GOT3 (cell line): ENCODE measurements at regions not wholly inside any gene's neighbourhood (a gene's known extent, or its start where the extent isn't known, plus 50 kb on each side); places are given as distances from the start of the nearest gene placed in this dataset.
"Not testable (repeated sequence)": the region's sequence is repeated elsewhere in the genome, so short reads cannot be mapped to it uniquely, and the experiment has no call there.

Source experiments
- DNase-seq: peaks from one replicate; lab custom pipeline; 2025; ENCODE audit warnings: mixed read lengths; lab: John Stamatoyannopoulos, UW

GRCh38 chr11:39462506-39462905 is 1996.9 kb downstream of the LRRC4C start:
- no peak for DNase-seq

- DNase-seq: no peak
Observed at GRCh38 chr11:39461066-39461465, 1998.4 kb downstream of the LRRC4C start.

- no peak for DNase-seq
Observed at GRCh38 chr11:39459606-39460005, 1999.8 kb downstream of the LRRC4C start.

DNA sequence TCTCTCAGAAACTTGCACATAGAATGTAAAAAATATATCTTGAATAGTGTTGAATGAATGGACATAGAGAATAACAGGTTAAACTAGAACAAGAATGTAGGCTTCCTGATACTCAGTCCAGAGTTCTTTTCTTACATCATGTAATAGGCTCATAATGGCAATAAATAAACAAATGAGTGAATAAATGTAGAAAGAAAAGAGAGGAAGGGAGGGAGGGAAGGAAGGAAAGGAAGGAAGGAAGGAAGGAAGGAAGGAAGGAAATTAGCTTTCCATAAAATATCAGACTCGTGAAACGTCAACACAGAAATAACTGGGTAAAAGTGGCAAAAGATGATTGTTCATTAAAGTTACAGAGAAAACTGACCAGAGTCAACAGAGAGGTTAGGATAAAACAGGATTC is 2001.0 kb downstream of the LRRC4C start:
- DNase-seq: no peak

DNA sequence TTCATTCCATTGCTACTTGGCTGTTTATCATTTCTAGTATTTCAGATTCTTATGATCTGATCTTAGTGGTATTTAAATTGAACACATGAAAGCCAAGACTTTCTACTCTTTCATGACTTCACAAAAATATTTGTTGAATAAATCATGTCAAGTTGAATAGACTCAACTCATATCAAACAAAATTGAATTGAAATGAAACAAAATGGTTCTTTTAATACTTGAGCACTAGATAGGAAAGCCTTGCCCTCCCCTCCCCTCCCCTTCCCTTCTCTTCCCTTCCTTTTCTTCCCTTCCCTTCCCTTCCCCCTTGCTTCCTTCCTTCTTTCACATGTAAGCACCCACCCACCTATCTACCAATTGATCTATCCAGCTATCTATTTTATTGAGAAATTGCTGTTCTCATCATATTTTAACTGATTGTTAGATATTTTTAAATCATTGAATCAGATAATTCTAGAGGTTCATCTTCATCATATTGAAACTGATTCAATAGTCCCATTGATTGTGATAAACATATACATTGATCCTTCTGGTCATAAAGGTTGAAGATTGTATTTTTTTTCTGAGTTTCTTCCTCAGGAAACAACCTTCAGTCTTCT is 2015.9 kb downstream of the LRRC4C start:
- DNase-seq: no peak

DNA sequence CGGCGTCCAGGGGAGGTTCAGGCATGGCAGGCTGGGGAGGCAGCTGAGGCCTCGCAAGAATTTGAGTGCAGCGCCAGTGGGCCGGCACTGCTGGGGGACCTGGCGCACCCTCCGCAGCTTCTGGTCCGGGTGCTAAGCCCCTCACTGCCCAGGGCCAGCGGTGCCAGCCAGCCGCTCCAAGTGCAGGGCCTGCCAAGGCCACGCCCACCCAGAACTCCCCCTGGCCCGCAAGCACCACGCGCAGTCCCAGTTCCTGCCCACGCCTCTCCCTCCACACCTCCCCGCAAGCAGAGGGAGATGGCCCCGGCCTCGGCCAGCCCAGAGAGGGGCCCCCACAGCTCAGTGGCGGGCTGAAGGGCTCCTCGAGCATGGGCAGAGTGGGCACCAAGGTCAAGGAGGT is 2017.3 kb downstream of the LRRC4C start:
- DNase-seq: no peak

GRCh38 chr11:39435641-39436040 is 2023.8 kb downstream of the LRRC4C start:
- DNase-seq: no peak

DNA sequence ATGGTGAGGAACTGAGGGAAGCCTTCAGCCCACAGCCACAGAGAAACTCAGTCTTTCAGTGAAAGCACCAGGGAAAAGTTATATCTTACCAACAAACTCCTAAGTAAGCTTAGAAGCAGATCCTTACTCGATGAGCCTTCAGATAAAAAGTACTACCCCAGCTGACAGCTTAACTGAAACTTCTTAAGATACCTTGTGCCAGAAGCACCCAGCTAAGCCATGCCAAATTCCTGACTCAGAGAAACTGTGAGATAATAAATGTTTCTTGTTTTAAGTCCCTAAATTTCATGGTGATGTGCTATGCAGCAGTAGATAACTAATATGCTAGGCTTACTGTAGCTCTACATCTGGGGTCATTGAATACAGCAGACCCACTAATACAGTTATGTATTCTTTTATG is 2025.0 kb downstream of the LRRC4C start:
- no peak for DNase-seq

DNA sequence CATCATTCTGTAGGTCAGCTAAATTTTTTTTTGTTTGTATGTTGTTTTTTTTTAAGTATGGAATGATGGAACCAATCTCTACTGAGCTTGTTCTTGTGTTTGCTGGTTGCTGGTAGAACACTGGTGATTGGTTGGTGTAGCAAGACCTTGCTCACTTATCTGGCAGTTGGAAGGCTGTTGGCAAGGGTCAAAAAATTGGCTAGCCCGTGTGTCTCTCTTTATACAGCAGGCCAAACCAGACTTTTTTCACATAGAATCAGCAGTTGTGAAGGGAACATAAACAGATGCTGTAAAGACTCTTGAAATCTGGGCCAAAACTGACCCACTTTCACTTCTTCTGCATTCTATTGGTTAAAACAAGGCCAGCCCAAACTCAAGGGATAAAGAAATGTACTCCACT is 2026.5 kb downstream of the LRRC4C start:
- no peak for DNase-seq

DNA sequence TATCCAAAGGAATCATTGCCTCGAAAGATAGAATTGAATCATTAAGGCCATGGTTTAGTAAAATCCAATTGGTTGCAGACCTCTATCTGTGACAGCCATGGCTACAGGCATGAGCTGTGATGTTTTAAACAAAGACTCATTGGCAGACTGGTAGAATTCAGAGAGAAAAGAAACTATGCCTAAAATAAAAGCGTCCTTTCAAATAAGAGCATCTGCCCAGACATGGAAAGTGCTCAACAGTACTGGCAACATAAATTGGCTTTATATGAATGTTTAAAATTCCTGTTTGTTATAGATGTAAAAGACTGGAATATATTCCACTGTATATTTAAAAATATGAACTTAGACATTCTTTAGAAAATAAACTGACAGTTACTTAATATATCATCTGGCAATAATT is 2034.2 kb downstream of the LRRC4C start:
- DNase-seq: no peak

- no peak for DNase-seq
Observed at GRCh38 chr11:39412117-39412516, 2047.3 kb downstream of the LRRC4C start.

DNA sequence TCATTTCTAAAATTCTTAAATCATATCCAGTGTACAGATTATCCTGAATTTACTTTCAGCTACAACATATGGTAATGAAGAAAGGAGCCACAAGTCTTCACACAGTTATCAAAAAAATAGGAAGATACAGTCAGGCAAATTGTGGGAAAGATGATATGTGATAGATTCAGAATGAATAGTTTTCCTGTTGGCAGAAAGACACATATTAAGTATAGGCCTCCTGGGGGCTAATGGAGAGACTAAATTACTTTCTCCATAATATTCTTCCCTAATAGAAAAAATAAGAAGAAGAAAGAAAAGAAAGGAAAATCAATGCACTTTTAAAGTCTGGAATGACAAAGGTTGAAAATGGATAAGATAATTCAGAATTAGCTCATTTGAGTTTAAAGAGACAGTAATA is 2073.5 kb downstream of the LRRC4C start:
- no peak for DNase-seq

DNA sequence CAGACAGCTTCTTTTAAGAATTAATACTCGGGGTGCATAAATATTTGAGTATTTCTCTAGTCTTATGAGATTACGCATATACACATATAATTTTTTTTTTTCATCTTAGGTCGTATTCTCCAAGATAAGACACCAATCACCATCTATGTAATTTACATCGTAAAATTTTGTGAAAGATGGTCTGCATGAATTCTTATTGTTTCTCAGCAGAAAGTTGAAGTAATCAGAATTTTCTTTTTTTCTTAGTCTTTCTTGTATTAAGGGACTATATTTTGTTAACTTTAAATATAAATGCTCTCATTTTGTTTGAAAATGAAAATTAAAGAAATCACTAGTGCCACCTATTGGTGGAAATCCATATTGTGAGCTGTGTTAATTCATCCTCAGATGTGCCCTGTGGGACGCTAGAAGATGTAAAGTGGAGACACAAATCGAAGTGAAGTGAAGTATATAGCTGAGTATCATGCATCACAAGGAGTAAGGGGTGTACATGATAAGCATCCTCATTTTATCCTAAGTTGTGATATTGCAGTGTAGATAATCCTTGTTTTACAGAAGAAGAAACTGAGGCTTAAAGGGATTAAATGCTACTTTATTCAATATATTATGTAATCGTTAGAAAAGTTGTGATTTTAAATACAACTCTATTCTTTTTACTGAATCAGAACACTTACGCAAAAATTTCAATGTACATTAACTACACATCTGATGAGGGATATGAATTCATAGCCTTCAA is 2084.3 kb downstream of the LRRC4C start:
- no peak for DNase-seq

DNA sequence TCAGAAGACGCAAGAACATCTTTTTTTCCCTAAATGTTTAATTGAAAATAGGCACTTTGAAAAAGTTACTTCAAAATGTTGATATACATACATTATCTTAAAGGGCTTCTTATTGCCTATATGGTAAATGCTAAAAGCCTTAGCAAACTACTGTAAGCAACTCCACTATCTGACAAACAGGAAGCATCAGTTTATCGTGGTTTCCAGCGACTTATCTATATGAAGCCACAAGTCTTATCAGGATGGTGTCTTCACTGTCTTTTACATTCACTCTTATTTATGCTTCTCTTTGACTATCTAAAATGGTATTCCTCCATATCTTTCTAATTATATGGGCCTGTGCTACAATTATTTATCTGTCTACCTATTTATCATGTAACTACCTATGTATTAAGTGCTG is 2091.9 kb downstream of the LRRC4C start:
- no peak for DNase-seq

DNA sequence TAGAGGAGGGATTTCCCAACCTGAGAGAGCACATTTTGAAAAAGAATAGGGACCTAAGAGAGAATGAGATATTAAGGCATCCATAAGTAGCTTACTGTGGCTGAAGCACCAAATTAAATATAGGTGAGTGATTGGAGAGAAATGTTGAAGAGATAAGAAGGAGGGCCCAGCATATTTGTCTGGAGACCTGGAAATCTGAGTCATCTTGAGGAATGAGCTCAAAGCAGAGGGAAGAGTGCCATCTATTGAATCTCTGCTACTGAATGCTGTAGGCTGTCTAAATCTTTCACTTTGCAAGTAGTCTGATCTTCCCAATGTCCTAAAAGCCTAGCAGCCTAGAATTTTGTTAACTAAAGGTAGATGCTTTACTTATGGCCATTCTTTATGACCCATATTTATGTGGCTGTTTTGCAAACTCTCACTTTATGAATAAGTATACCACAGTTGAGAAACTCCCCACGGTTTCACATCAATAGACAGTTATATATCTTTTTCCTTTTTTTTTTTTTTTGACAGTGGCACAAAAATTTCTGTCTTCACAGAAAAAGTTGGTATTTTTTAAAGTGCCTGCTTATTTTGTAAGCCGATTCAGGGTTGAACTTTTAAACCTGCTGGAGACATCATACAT is 2093.5 kb downstream of the LRRC4C start:
- DNase-seq: no peak

DNA sequence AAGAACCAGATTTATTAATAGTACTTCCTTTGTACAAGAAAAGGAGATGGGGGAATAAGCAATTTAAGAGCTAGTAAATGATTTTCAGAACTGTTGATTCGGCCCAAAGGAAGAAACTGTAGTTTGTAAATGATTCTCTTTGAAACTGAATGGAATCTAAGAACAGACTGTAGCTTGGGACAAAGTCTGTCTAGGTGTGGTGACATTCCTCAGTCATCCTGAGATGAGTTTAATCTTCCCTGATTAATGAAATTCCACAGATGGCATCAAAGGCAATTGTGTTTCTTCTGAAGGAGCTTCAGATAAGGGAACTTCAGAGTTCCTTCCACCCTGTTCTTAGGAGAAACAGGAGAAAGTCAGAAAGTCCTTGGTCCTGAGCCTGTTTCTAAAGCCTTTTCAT is 2095.9 kb downstream of the LRRC4C start:
- no peak for DNase-seq

DNA sequence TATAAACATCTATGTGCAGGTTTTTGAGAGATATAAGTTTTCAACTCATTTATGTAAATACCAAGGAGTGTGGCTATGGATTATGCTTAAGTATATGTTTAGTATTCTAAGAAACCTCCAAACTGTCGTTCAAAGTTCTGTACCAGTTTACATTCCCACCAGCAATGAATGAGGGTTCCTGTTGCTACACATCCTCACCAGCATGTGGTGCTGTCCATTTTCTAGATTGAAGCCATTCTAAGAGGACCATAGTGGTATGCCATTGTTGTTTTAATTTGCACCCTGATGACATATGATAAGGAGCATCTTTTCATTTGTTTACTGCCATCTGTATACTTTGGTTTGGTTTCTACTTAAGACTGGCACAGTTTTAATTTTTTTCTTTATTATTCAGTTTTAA is 2097.9 kb downstream of the LRRC4C start:
- no peak for DNase-seq

DNA sequence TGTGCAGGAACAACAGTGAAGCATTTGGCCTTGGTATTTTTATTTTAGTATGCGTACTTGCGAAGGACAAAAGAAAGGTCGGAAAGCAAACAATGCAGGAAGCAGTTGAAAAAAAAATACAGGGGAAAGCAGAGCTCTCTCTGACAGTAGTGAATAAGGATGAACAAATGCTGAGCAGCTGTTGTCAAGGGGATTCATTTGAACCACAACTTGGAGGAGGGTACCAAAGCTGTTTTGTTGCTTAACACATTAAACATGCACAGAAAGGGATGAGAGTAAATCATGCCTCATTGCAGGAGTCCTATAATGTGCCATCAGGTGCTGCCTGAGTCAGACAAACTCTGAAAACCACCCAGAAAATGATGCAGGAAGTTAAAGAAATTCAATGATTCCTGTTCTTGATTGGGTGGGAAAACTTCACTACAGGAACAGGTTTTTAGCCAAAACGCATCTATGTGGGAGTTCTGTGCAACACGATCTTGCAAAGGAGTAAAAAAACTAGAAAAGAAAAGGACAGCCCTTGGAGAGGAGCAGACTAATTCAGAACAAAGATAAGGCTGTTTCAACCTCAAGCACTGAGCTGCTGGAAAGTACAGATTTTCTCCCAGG is 2113.5 kb downstream of the LRRC4C start:
- no peak for DNase-seq

DNA sequence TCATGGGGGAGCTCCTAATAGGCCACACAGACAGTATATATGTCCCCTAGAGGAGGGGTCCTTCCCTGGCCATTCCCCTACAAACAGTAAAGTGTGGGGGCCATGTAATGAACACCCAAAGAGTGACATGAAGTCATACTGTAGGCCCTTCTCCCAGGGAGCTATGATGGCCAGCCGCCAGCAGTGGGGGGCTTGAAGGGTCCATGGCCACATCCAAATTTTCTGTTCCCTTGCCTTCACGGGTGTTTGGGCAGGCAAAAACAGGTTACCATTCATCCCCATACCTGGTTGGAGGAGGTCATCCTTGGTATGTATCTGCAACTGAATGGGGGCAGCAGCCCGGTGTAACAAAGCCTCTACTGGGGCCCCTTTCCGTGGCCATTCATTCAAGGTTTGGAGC is 2118.0 kb downstream of the LRRC4C start:
- no peak for DNase-seq

GRCh38 chr11:39333006-39333405 is 2126.4 kb downstream of the LRRC4C start:
- DNase-seq: not testable (repeated sequence)

DNA sequence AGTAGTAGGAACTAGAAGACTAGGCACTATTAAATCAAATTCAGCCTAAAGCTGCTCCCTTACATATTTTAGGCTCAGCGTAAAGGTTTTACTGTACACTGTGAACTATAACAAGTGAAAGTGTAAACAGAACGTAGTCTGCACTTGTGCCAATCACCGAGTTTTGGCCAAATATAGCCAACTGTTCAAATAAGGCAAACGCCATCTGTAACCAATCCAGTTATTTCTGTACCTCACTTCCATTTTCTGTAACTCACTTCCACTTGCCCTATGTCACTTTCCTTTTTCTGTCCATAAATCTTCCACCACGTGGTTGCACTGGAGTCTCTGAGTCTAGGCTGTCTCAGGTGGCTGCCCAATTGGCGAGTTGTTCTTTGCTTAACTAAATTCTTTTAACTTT is 2132.2 kb downstream of the LRRC4C start:
- no peak for DNase-seq

DNA sequence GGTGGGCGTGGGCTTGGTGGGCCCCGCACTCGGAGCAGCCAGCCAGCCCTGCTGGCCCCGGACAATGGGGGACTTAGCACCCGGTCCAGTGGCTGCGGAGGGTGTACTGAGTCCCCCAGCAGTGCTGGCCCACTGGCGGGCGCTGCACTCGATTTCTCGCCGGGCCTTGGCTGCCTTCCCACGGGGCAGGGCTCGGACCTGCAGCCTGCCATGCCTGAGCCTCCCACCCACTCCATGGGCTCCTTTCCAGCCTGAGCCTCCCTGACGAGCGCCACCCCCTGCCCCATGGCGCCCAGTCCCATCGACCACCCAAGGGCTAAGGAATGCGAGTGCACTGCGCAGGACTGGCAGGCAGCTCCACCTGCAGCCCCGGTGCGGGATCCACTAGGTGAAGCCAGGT is 2147.6 kb downstream of the LRRC4C start:
- not testable (repeated sequence) for DNase-seq

- no peak for DNase-seq
Observed at GRCh38 chr11:39304586-39304985, 2154.9 kb downstream of the LRRC4C start.
